ENCODE measurements at regions not wholly inside any gene's neighbourhood (a gene's known extent, or its start where the extent isn't known, plus 50 kb on each side); places are given as distances from the start of the nearest gene placed in this dataset.

DNA sequence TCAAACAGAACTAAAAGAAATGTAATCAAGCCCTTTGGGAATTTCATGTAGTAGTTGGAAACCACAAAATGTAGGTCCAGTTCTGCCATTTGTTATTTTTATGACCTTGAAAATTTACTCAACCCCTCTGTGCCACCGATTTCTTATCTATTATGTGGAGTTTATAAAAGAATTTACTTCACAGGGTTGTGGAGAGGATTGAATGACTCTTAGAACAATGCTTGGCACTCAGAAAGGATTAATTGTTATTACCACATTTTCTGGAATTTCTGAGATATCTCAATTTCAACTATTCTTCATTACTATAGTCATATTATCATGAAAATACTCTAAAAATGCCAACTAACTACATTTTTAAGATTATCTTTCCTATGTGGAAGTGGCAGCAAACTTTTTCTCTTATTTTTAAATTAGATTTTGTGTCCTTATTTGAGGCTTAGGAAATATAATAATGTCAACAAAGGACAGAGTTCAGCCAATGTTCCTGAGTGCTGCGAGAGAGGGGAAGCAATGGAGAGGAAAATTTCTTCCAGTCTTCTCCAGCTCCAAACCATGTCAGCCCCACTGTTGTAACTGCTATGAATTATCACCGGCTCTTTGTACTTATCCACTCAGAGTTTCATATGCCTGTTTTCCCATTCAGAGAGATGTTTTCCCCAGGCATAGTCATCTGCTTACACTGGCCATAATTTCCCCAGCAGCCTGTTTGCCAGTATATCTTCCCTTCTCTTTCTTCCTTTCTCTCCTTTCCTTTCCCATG, 525.6 kb downstream of the SPATA31D1 start:
- no peak for DNase-seq

DNA sequence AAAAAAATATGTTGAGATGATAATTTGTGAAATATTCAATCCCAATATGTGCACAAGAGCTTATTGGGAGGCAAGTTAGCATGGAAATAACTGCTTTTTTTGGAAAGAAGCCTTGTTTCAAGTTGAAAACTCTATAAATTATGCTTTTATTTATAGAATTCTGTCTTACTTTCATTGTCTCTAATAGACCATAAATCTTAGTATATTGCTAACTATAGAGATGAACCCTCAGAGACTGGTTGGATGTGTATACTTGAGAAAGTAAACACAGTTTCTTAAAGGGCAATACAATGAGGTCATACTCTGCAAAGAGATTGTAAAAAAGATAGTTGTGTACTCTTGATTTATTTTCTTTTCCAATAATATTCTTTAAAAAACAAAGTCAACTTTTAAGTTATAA, 530.3 kb downstream of the SPATA31D1 start:
- DNase-seq = no peak

DNA sequence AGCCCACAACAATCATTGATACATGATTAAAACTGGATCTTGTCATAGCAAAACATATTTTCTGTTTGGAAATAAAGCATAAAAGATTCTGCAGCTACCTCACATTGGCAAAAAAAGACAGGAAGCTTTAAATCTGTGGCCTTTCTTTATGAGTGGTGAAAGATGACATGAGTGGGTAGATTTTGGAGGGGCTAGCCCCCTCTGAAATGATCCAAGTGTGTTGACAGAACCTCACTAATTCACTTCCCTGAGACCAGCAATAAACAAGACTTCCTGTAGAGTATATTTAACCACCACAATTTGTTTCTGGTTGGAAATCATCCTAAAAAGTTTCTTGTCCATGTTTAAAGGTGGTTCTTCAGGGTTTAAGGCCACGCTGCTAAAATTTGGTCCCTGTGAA, 530.8 kb downstream of the SPATA31D1 start:
- DNase-seq = no peak

DNA sequence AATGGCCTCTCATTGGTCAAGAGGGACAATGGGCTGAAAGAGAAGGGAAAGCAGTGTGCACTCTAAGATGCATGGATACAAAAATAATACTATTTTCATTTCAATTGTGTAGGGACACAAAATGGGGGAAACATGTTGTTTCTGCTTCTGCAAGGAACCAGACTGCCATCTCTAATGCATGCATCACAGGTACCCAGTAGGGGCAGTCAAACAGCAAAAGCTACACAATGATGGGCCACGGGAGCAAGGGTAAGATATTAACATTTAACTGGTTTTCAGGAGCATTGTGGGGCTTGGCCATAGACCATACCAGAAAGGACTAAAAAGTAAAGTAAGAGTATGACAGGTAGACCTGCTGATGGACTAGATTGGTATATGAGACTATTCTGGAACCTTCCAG, 535.8 kb downstream of the SPATA31D1 start:
- no peak for DNase-seq

DNA sequence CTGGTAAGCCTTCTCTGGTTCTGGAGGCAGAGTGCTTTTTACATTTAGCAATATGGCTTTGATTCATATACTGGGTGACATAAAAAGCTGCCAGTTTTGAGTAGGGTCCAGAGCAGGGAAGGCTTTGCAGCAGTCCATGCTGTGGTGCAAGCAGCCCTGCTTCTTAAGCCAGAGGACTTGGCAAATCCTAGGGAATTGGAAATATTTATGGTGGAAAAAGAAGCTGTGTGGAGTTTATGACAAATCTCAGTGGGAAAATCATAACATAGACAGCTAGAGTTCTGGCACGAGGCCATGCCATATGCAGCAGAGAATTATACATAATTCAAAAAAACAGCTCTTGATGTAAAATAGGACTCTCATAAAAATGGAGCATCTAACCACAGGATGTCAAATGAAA, 536.4 kb downstream of the RASEF start:
- DNase-seq = no peak

DNA sequence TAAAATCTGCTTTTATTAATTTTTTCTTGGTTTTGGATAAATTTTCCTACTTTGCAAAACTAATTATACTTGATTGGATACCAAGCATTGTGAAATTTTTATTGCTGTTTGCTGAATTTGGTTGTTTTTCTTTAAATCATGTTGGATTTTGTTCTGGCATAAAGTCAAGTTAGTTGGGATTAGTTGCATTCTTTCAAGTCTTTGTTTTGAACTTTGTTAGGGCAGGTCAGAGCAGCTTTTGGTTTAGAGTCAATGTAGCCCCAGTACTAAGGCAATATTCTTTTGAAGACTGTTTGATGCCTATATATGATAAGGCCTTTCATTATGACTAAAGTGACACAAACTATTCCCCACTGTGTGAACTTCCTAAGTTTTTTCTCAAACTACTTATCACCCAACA, 531.1 kb downstream of the RASEF start:
- DNase-seq = no peak

DNA sequence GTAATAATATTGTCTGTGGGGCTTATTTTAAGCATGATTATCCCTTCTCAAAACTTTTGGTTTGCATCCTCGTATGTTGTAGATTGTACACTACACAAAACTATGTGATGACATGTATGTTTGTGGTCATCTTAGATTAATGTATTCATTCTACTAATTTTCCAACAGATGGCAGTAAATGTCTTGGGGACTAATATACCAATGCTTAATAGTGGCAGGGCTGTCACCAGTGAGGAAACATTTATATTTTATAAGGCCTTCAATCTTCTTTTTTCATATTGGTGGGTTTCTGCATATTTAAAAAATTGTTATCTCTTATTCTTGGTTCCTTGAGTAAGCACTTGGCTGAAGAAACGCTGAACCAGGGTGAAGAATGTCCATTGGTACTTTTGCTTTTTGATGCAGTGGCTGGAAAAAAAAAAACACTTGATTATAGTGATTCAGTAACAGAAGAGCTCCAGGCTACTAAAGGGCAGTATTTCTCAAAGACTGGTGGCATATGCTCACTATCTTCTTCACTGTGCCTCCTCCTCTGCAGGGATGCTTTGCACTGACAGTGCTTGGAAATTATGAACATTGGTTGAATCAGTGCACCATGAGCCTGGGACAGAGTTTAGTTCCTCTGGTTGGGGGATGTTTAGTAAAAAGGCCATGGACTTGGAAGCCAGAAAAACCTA, 530.3 kb downstream of the RASEF start:
- DNase-seq = no peak

DNA sequence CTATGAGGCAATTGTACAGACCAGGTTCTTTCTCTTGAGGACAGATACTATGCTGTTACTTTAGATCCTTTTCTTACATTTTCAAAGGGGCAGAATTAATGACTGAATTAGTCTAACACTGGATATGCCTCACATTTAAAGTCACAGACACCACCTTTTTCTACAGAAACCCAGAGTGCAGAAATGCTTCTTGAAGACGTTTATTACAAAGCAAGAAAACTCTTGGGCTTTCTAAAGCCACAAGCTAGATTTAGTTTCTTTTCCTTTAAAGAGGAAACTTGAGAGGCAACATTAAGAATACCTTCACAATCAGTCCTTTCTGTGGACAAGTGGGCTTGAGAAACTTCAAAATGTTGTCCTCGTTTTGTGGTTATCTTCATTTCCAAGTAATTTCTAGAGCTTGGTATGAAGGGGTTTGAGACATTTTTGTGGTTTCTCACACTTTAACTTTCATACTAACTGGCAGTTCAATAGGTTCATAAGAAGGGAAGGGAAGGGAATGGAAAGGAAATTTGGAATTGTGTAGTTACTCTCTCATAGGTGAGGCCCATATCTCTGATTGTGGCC, 527.4 kb downstream of the RASEF start:
- no peak for DNase-seq

DNA sequence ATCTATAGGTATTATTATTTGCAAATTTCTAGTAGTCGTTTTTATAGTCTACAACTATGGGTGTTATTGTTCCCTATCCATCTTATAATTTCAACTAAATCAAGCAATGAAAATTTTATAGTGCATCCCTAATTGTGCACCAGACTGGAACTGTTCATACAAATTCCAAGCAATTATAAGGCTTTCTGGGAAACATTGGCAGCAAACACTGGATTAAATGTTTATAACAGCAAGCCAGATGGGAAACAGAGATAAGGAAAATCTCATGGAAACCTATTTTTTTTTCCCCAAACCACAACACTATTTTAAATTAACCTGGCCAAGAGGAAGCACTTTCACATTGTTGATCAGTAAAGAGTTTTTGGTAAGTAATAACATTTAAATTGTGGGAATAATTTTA, 524.3 kb downstream of the RASEF start:
- DNase-seq = no peak

DNA sequence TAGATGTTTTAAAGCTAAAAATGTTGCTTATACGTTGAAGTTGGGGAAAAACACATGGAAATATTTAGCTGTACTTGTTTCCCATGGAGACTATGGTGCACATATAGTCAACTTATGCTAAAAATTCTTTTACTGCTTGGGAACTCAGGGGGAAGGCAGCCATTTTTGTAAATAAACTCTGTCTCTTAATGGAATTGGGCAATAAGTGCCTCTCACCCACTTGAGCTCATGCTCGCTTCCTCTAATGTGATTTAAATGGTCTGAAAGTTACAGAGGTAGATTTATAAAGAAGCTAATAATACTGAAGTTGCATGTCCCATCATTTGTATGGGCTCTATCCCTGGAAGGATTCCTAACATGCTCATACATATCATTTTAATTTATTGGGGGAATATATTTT, 523.8 kb downstream of the RASEF start:
- DNase-seq = no peak

DNA sequence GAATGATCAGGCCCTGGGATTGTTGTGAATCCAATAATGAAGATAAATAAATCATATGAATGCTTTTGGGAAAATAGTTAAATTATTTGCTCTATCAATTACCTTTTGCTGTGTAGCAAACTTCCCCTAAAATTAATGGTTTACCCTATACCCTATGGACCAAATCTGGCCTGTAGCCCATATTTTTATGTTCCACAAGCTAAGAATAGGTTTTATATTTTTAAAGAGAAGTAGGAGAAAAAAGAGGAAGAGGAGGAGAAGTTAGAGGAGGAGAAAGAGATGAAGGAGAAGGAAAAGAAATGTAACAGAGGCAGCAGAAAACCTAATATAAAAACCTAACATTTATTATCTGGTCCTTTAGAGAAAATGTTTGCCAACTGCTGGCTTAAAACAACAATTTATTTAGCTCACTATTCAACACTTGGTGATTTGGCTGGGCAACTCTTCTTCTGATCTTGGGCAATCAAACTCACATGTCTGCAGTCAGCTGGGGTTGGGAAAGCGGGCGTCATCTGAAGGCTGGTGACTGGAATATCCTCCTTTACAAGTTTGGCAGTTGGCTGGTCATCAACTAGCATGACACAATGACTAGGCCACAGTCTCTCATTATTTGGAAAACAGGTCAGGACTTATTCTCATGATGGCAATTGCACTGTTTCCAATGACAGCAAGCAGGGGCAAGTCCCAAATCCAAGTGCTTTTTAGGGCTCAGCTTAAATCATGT, 522.9 kb downstream of the RASEF start:
- no peak for DNase-seq

DNA sequence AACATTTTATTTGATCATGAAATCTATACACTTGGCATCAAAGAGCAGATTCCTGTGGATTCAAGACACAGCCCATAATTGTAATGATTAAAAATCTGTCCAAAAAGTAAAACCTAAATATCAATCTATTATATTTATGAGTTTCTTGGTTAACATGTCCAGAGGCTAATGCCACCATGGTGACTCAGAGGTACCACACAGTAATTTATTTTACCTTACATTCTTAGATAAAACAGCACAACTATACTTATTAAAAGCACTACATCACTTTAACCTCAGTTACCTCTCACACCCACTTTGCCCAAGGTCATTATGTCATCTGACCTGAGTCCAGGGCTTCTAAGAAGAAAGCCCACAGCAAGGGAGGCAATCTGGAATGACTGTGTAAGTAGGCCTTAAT, 519.2 kb downstream of the RASEF start:
- no peak for DNase-seq

DNA sequence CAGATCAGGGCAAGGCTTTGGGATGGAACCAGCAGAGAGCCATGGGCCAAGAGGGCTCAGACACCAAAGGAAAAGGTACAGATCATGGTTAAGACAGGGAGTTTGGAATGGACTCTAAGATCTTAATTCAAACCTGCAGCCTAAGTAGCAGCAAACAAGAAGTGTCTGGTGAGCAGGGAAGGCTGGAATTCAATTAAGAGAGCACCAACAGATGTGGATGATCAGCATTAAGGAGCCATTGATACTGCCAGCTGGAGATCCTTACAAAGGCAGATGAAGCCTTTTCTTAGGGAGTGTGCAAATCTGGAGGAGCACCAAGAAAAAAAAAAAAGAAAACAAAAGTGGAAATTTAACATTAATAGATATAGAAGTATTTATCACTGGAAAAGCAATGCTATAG, 516.8 kb downstream of the RASEF start:
- DNase-seq = no peak

DNA sequence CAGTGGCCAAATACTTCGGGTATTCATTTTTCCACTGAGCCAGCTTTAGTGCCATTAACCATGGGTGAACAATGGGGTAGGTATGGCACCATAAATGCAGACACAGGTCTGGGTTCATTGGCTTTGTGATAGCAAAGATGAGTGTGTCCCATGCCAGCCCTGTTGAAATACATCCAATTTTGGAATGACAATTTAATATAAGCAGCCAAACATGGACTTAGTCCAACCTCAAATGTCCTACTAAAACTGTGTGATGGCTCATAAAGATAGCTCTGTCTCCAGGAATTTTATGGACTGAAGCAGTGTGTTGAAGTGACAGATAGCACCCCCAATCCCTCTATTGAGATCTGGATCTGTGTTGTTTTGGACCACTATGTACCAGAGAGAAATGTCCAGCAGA, 514.9 kb downstream of the RASEF start:
- no peak for DNase-seq

DNA sequence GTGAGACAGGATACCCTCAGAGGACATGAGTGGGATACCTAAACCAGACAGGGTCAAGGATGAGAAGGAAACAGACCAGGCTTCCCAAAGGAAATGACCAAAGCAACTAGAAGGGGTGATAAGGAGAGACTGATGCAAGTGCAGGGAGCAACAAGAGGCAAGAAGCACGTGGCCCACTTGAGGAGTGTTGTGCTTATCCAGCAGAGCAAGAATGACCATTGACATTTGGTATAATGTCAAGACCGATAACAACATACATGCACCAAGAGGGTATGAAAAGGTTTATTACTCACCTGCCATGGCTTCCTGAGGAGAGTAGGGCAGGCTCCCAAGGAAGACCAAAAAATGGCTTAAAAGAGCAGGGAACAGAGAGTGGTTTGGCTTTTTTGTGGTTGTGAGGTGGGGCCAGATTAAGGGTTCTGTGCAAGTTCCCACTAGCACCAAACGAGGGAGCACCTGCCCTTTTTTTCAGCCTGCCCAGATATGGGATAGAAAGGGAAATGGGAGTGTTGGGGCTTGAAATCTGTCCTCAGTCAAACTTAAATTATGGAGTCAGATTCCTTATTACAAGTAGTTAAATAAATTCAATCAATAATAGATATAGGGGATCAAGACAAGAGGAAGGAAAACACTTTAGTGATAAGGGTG, 513.6 kb downstream of the RASEF start:
- DNase-seq = no peak

DNA sequence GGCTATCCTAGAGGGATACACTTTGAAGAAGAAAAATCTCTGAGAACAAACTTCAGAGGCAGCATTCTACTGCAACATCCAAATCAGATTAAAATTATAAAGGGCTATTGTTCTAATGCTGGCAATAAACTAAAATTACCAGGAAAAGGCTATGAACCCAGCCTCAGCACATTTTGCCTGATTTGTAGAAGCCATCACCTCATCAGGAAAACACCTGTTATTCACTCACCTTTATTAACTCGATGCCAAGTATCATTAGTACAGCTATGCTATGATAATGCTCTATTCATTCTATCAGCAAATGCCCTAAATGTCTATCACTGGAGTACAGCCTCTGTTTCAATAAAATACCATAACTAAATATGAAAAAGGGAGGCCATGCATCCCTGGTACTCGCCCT, 510.2 kb downstream of the RASEF start:
- DNase-seq = no peak

DNA sequence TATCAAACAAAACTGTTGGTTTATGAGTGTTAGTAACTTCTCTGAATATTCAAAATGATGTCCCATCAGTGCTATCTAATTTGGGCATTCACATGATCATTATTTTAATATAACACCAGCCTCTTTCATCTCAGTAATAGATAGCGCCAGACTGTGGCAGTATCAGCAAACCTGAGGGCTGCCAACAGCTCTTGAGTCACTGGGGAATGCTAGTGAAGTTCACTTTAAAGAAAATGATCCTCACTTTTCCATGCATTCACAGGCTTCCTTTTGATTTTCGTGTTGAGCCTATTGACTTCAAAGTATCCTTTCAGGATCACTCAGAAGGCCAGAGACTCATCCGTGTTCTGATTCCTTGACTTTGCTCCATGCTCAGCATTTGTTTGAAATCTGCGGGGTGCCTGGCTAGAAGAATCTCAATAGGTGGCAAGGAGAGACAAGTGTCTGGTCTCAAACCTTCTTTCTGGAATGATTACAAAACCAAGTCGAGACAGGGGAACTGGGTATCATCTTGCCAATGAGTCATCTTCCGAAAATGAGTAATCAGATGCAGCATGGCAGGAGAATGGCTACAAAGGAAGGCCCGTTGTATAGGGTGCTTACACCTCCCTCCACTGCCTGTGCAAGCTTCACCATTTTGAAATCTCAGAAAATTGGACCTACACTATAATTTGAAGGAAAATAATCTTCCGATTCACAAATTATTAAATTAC, 509.1 kb downstream of the RASEF start:
- DNase-seq = no peak

DNA sequence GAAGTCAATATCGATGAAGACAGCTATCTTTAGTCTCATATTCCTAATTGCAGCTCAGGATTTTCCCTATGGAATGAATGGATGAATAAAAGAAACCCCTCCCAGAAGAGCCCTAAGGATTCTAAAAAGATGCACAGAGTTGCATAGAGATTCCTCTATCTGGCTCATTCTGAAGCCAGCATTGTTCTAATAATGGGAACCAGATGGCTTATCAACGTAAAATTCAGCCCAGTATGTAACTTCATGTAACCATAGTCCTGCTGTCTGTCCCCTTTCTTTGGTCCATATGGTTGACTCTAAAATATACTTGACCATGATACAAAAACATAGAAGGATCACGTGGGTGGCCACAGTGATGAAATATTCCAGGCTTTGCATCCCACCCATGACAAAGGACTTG, 508.6 kb downstream of the RASEF start:
- no peak for DNase-seq

DNA sequence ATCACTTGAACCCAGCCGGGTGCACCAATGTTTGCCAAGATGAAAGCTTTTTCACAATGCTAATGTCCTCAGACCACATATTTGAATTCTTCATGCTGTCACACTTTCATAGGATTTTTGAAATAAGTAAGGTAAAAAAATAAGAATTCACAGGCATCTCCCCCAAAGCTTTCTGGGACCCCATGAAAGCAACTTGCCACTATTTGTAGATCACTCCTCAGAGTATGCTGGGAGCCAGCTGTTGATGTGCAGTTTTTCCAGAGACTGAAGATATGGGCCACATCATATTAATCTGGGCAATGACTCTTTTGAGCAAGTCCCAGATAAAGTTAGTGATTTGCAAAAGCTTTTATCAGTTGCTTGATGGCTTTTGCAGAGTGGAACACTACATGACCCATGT, 507.9 kb downstream of the RASEF start:
- no peak for DNase-seq

DNA sequence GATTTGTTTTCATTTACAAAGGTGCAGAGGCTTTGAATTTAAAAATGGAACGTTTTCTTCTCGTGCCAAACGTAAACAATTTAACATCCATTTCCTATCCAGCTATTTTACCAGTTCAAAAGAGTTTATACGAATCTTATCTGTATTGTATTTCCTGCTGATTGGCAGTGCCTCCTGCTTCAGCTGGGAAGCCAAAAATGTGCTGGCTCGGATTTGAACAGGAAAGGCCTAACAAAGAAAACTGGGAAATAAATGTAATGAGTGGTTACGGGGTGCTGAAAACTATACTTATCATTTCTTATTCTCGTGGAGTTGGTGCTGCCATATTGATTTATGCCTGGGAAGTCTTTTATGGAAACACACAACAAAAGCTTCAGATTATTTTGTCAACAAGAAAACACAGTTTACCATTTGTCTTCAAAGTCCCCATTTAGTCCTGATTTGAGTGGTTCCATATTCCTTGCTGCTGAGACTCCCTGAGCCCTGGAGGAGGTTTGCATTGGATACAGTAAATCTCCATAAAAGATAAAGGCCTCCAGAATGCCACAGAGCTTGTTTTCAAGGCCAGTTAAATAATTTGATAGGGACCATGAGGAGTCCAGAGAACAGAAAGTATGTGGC, 507.4 kb downstream of the RASEF start:
- no peak for DNase-seq

DNA sequence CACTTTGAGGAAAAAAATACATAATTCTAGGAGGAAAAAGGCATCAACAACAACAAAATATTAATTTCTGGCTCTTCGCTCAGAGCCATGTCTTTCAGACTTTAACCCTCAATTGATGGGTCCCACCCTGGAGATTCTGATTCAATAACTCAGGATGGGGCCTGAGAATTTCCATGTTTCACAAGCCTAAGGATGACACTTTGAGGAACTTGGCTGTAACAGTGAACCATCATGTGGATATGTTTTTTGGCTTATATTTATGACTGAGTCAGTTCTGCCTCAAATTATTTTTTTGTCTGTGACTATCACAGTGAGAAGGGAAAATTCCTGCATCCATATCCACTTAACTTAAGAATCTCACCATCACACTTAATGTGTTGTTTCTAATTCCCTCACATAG, 504.6 kb downstream of the RASEF start:
- DNase-seq = no peak

All from NCI-H1436 (cell line).